ENCODE measurements at regions not wholly inside any gene's neighbourhood (a gene's known extent, or its start where the extent isn't known, plus 50 kb on each side); places are given as distances from the start of the nearest gene placed in this dataset.
A peak's percentile ranks its signal among the peaks of the same experiment; 100 is the strongest.

- Mint-ChIP-seq H3K4me3 (no peak overlapping the region), H3K27me3 (ENCODE audit: low read depth) (no peaks in the 10 kb centered on the region), H3K36me3 (no peaks in the 10 kb centered on the region; the same call in 1 of the 2 replicates), H3K9me3 (peaks cover 14% of the 10 kb centered on the region), H3K4me1 (no peaks in the 10 kb centered on the region), H3K27ac (no peak overlapping the region)
- TF ChIP-seq TP53 (CRISPR knock-in tag; IDR thresholded peaks at IDR 0.05), result no peak
- TF ChIP-seq GRHL2 (CRISPR knock-in tag; IDR thresholded peaks at IDR 0.05; ENCODE audit: insufficient replicate concordance, severe bottlenecking), result no peak
- no peak for TF ChIP-seq NFYB (CRISPR knock-in tag; conservative IDR thresholded peaks at IDR 0.05; ENCODE audit: low read depth)
- TF ChIP-seq TEAD1 (CRISPR knock-in tag; IDR thresholded peaks at IDR 0.05), result no peak
- no peak for TF ChIP-seq NR2C2 (CRISPR knock-in tag; IDR thresholded peaks at IDR 0.05)
- TF ChIP-seq, protein P1, sequence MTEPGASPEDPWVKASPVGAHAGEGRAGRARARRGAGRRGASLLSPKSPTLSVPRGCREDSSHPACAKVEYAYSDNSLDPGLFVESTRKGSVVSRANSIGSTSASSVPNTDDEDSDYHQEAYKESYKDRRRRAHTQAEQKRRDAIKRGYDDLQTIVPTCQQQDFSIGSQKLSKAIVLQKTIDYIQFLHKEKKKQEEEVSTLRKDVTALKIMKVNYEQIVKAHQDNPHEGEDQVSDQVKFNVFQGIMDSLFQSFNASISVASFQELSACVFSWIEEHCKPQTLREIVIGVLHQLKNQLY (CRISPR knock-in tag; IDR thresholded peaks at IDR 0.05), result no peak
- ATAC-seq (no peak), DNase-seq (ENCODE audit: low spot score) (no peak)
- POLR2A ChIA-PET, result no interaction called here
- CTCF ChIA-PET, result no interaction called here
Measured at GRCh38 chr3:86481031-86481430, 509.9 kb downstream of the VGLL3 start.

DNA sequence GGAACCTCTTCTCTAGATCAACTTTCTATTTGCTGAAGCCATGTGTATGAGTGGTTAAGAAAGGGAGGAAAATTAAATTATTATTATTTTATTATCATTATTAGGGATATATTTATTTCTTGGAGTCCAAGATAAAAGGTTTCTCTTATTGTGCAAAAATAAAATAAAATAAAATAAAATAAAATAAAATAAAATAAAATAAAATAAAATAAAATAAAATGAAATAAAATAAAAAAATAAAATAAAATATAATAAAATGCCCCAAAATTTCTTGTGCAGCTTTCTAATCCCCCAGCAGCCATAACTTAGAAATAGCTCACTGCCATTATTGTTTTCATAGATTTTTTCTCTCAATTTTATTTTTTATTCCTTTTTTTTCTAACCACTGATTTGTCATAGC, 526.8 kb downstream of the VGLL3 start:
- no peaks in the 10 kb centered on the region for H3K9me3 Mint-ChIP-seq
- no peaks in the 10 kb centered on the region for H3K27me3 Mint-ChIP-seq (ENCODE audit: low read depth)
- ChIA-PET CTCF (no interaction called here), POLR2A (no interaction called here)
- H3K4me3 Mint-ChIP-seq, result no peak overlapping the region
- ATAC-seq, result no peak
- no peak overlapping the region for H3K27ac Mint-ChIP-seq
- H3K4me1 Mint-ChIP-seq, result no peaks in the 10 kb centered on the region
- H3K36me3 Mint-ChIP-seq, result no peaks in the 10 kb centered on the region
- DNase-seq (ENCODE audit: low spot score), result no peak
- TF ChIP-seq, protein P2, sequence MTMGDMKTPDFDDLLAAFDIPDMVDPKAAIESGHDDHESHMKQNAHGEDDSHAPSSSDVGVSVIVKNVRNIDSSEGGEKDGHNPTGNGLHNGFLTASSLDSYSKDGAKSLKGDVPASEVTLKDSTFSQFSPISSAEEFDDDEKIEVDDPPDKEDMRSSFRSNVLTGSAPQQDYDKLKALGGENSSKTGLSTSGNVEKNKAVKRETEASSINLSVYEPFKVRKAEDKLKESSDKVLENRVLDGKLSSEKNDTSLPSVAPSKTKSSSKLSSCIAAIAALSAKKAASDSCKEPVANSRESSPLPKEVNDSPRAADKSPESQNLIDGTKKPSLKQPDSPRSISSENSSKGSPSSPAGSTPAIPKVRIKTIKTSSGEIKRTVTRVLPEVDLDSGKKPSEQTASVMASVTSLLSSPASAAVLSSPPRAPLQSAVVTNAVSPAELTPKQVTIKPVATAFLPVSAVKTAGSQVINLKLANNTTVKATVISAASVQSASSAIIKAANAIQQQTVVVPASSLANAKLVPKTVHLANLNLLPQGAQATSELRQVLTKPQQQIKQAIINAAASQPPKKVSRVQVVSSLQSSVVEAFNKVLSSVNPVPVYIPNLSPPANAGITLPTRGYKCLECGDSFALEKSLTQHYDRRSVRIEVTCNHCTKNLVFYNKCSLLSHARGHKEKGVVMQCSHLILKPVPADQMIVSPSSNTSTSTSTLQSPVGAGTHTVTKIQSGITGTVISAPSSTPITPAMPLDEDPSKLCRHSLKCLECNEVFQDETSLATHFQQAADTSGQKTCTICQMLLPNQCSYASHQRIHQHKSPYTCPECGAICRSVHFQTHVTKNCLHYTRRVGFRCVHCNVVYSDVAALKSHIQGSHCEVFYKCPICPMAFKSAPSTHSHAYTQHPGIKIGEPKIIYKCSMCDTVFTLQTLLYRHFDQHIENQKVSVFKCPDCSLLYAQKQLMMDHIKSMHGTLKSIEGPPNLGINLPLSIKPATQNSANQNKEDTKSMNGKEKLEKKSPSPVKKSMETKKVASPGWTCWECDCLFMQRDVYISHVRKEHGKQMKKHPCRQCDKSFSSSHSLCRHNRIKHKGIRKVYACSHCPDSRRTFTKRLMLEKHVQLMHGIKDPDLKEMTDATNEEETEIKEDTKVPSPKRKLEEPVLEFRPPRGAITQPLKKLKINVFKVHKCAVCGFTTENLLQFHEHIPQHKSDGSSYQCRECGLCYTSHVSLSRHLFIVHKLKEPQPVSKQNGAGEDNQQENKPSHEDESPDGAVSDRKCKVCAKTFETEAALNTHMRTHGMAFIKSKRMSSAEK (CRISPR knock-in tag; IDR thresholded peaks at IDR 0.05; ENCODE audit: borderline replicate concordance), result no peak
- peak; percentile 99 for TF ChIP-seq HMGA2 (CRISPR knock-in tag; IDR thresholded peaks at IDR 0.05)

- POLR2A ChIA-PET, result no interaction called here
Measured at GRCh38 chr3:86451749-86452148, 539.2 kb downstream of the VGLL3 start.

More at GRCh38 chr3:86451749-86452148, 539.2 kb downstream of the VGLL3 start:
- TF ChIP-seq, protein P3, sequence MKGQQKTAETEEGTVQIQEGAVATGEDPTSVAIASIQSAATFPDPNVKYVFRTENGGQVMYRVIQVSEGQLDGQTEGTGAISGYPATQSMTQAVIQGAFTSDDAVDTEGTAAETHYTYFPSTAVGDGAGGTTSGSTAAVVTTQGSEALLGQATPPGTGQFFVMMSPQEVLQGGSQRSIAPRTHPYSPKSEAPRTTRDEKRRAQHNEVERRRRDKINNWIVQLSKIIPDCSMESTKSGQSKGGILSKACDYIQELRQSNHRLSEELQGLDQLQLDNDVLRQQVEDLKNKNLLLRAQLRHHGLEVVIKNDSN (CRISPR knock-in tag; IDR thresholded peaks at IDR 0.05), result no peak
- TF ChIP-seq ZNF219 (CRISPR knock-in tag; IDR thresholded peaks at IDR 0.05; ENCODE audit: borderline replicate concordance), result no peak
- TF ChIP-seq NFE2L1 (CRISPR knock-in tag; IDR thresholded peaks at IDR 0.05), result no peak
- TF ChIP-seq NR3C1 (CRISPR knock-in tag; conservative IDR thresholded peaks at IDR 0.05; ENCODE audit: low read depth), result no peak
- TF ChIP-seq, protein P4, sequence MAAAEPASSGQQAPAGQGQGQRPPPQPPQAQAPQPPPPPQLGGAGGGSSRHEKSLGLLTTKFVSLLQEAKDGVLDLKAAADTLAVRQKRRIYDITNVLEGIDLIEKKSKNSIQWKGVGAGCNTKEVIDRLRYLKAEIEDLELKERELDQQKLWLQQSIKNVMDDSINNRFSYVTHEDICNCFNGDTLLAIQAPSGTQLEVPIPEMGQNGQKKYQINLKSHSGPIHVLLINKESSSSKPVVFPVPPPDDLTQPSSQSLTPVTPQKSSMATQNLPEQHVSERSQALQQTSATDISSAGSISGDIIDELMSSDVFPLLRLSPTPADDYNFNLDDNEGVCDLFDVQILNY (CRISPR knock-in tag; IDR thresholded peaks at IDR 0.05), result no peak
- TF ChIP-seq CREM (CRISPR knock-in tag; IDR thresholded peaks at IDR 0.05), result no peak
- no peak for TF ChIP-seq PRRX2 (CRISPR knock-in tag; IDR thresholded peaks at IDR 0.05)
- no peak for TF ChIP-seq FOXK1 (CRISPR knock-in tag; IDR thresholded peaks at IDR 0.05)
- TF ChIP-seq, protein P5, sequence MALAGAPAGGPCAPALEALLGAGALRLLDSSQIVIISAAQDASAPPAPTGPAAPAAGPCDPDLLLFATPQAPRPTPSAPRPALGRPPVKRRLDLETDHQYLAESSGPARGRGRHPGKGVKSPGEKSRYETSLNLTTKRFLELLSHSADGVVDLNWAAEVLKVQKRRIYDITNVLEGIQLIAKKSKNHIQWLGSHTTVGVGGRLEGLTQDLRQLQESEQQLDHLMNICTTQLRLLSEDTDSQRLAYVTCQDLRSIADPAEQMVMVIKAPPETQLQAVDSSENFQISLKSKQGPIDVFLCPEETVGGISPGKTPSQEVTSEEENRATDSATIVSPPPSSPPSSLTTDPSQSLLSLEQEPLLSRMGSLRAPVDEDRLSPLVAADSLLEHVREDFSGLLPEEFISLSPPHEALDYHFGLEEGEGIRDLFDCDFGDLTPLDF (CRISPR knock-in tag; IDR thresholded peaks at IDR 0.05), result no peak
- no peak for TF ChIP-seq NFATC4 (CRISPR knock-in tag; IDR thresholded peaks at IDR 0.05)
- TF ChIP-seq TCF7 (CRISPR knock-in tag; IDR thresholded peaks at IDR 0.05; ENCODE audit: low read depth), result no peak
- no peak for TF ChIP-seq NR2C2 (CRISPR knock-in tag; IDR thresholded peaks at IDR 0.05)
- TF ChIP-seq SMAD3 (CRISPR knock-in tag; IDR thresholded peaks at IDR 0.05; ENCODE audit: borderline replicate concordance), result no peak
- TF ChIP-seq GTF2I (CRISPR knock-in tag; conservative IDR thresholded peaks at IDR 0.05), result no peak
- TF ChIP-seq, protein P6, sequence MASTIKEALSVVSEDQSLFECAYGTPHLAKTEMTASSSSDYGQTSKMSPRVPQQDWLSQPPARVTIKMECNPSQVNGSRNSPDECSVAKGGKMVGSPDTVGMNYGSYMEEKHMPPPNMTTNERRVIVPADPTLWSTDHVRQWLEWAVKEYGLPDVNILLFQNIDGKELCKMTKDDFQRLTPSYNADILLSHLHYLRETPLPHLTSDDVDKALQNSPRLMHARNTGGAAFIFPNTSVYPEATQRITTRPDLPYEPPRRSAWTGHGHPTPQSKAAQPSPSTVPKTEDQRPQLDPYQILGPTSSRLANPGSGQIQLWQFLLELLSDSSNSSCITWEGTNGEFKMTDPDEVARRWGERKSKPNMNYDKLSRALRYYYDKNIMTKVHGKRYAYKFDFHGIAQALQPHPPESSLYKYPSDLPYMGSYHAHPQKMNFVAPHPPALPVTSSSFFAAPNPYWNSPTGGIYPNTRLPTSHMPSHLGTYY (CRISPR knock-in tag; IDR thresholded peaks at IDR 0.05), result no peak
- no peak for TF ChIP-seq JAZF1 (CRISPR knock-in tag; IDR thresholded peaks at IDR 0.05)
- TF ChIP-seq HMGA2 (CRISPR knock-in tag; IDR thresholded peaks at IDR 0.05), result no peak
- TF ChIP-seq, protein P7, sequence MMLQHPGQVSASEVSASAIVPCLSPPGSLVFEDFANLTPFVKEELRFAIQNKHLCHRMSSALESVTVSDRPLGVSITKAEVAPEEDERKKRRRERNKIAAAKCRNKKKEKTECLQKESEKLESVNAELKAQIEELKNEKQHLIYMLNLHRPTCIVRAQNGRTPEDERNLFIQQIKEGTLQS (CRISPR knock-in tag; conservative IDR thresholded peaks at IDR 0.05), result no peak
- TF ChIP-seq RELA (CRISPR knock-in tag; IDR thresholded peaks at IDR 0.05; ENCODE audit: borderline replicate concordance), result no peak
- no peak for TF ChIP-seq ZNF232 (CRISPR knock-in tag; IDR thresholded peaks at IDR 0.05)
- ATAC-seq (peak; percentile 76), DNase-seq (ENCODE audit: low spot score) (no peak)
- H3K27ac Mint-ChIP-seq, result no peak overlapping the region
- peaks cover 4% of the 10 kb centered on the region; the same call in 1 of the 2 replicates for H3K4me1 Mint-ChIP-seq
- no peak overlapping the region for H3K4me3 Mint-ChIP-seq
- no peaks in the 10 kb centered on the region for H3K36me3 Mint-ChIP-seq
- no peaks in the 10 kb centered on the region for H3K27me3 Mint-ChIP-seq (ENCODE audit: low read depth)
- CTCF ChIA-PET, result no interaction called here
- peaks cover 4% of the 10 kb centered on the region for H3K9me3 Mint-ChIP-seq

All from WTC11 (cell line).